ENCODE measurements at regions not wholly inside any gene's neighbourhood (a gene's known extent, or its start where the extent isn't known, plus 50 kb on each side); places are given as distances from the start of the nearest gene placed in this dataset.
"Not testable (repeated sequence)": the region's sequence is repeated elsewhere in the genome, so short reads cannot be mapped to it uniquely, and the experiment has no call there.

DNA sequence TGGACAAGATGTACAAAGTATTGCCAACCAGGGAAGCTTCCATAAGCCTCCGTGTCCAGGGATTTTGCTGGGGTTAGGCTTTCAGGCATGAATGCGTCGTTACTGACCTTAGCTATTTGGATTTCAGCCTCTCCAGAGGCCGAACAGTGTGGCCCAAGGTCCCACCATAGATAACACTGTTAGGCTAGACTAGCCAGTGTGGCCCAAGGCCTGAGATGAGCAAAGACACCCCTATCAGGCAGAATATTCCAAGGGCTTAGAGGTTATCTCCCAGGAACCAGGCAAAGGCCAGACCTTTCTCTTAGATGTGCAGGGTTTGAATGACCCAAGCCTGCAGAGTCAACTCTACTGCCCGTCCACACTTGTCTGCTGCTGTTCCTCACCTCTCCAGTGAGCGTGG is 131.7 kb upstream of the NDUFV2 start:
- no peak for DNase-seq

DNA sequence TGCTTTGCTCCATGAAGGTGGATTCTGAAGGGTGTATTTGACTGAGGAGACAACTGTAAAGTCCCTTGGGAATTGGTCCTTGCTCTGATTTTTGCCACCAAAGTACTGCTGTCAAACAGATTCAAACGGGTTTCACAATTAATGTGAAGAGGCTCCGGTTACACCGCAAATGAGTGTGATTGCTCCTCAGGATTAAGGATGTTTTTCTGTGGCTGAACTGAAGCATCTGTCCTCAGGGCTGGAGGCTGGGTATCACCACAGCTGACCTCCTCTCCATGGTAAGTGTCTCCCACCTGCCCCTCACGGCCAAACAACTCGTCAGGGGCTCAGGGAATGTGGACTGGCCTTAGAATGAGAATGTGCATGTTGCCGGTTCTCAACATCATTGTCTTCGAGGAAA is 130.4 kb upstream of the NDUFV2 start:
- no peak for DNase-seq

DNA sequence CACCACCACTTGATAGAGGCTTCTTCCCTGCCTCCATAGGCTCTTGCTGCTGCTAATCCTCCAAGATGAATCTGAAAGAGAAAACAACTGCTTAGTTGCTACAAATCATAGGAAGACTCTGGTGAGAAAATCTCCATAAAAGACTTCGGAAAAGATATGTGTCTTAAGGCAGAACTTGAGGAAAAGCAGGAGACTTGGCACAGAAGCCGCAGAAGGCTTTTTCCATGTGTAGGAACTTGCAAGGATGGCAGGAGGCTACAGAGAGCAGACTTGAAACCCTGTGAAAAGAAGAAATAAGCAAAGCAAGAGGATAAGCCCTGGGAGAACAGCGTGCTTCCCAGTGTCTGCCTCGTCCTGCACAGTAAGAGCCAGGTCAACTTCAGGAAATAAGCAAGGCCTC is 128.2 kb upstream of the NDUFV2 start:
- no peak for DNase-seq

DNA sequence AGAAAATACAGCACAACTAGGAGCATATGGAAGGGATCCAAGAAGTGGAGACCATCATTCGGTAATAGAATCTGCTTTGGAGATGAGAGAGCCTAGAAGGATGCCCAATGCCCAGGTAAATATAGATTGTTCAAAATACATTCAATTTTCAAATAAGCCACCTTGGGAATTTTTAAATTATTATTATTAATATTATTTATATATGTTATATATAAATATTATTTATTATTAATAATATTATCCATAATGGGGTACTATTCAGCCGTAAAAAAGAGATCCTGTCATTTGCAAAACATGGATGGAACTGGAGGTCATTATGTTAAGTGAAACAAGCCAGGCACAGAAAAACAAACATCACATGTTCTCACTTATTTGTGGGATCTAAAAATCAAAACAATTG is 127.8 kb upstream of the NDUFV2 start:
- DNase-seq: no peak

DNA sequence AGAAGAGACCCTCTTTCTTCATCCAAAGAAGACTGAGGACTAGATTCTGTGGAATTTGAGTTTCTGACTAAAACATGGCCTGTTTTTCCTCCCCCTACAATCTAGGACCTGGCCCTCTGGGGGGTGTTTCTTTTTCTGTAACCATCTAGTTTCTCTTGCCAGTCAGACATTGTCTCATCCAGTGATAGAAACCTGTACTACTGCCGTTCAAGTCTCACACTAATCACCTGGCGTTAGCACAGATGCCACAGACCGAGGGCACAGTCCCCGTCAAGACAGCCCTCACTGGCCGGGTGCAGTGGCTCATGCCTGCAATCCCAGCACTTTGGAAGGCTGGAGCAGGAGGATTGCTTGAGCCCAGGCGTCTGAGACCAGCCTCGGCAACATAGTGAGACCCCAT is 126.9 kb upstream of the NDUFV2 start:
- DNase-seq: no peak

DNA sequence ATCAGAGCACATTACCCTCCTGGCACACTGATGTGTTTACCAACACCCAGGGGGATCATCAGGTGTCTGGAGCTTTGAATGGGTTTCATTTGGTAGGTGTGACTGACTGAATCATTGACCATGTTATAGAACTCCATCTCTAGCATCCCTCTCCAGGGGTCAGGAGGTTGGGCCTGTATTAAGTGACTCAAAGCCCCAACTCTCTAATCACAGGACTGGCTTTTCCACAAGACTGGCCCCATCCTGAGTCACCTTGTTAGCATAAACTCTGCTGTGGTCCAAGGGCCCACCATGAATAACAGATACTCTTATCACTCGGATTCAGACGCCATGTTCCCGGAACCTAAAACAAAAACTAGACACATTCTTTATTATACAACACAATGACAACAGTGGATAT is 125.9 kb upstream of the NDUFV2 start:
- DNase-seq: no peak

DNA sequence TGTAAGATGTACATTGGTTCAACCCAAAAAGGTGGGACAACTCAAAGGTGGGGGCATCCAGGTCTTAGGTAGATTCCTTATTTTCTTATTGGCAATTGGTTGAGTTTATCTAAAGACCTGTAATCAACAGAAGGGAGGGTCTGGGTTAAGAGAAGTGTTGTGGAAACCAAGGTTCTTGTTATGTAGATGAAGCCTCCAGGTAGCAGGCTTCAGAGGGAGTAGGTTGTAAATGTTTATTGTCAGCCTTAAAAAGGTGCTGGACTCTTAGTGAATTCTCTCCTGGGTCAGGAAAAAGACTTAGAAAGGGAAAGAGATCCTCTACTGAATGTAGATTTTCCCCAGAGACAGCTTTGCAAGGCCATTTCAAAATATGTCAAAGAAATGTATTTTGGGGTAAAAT is 125.3 kb upstream of the NDUFV2 start:
- DNase-seq: no peak

DNA sequence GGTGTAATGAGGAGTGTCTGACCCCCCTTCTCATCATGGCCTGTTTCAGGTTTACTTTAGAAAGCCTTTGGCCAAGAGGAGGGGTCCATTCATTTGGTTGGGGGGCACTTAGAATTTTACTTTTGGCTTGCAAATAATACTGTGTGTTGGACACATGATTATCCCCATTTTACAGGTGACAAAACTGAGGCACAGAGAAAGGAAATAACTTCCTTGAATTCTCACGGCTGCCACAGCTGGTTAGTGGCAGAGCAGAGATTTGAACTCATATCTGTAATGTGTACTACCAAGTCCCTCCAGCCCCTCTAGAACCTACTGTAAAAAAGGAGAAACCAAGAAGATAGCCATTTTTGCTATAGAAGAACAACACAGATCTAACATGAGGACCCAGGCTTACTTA is 124.8 kb upstream of the NDUFV2 start:
- no peak for DNase-seq

DNA sequence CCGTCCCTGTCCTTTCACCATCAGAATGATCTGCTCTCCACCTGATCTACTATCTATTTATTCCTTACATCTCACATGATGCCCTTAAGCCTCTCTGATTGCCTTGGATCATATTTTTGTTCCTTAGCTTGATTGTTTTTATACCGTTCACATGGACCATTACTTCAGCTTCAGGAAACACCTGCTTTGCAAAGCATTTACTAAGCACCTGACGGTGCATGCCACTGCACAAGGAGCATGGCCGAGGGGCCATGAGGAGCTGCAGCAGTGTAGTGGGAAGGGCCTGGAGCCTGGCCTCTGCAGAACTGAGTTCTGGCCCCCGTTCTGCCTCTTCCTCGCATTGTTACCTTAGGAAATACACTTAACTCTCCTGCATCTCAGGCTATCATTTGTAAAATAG is 124.1 kb upstream of the NDUFV2 start:
- no peak for DNase-seq

DNA sequence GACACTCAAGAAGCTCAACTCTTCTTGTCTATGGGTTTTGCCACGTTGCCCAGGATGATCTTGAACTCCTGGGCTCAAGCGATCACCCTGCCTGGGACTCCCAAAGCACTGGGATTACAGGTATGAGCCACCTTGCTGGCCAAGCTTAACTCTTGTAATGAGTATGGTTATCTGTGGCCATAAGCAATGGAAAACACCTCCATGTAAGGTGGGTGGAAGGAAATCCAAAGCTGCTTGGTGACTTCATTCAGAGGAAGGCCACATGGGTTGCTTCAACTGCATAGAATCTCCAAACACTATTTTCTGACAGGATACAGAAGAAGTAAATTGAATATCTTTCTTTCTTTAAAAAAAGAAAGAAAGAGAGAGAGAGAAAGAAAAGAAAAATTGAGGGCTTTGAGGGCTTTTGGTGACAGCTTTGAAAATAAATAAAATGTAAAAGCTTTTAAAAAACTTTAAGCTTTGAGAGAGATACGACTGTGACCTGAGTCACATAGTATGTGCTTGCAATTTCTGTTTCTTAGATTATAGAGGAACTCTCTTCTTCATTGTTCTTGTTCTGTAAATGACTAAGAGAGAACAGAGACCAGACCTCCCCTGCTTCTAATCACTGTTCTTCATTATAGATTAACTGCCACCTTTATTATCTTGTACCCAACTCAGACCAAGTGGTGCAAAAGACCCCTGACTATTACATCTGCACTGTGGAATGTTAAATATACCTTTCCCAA is 123.1 kb upstream of the NDUFV2 start:
- no peak for DNase-seq

DNA sequence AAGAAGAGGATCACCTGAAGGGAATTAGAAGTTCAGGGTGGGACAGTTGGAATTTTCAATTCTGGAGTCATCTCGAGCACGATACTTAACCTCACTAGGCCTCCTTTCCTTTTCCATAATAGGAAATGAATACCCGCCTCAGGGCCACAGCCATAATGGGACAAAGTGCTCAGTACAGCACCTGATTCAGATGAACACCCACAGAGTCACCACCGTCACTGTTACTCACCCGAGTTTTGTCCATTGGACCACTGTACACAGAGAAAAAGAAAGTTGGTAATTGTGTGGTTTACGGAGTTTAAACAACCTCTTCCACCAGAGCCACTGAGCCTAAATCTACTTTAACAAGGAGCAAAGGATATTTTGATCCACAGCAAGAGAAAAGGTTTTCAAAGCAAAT is 122.0 kb upstream of the NDUFV2 start:
- no peak for DNase-seq

DNA sequence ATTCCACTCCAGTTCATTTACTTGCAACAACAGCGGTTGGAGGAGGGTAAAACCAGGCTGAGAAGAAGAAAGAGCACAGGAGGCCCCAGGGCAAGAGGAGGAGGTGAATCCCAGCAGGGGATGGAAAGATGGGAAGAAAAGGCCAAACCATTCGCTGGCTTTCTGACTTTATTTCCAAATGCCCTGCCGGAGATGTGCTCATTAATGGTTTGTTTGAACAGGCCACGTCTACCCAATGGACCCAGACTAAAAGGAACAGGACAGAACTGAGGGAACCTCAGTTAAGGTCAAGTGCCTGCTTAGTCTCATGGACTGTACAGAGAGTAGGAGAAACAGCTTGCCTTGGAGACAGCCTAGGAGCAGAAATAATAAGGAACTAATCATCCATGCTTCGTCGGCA is 121.6 kb upstream of the NDUFV2 start:
- DNase-seq: no peak

DNA sequence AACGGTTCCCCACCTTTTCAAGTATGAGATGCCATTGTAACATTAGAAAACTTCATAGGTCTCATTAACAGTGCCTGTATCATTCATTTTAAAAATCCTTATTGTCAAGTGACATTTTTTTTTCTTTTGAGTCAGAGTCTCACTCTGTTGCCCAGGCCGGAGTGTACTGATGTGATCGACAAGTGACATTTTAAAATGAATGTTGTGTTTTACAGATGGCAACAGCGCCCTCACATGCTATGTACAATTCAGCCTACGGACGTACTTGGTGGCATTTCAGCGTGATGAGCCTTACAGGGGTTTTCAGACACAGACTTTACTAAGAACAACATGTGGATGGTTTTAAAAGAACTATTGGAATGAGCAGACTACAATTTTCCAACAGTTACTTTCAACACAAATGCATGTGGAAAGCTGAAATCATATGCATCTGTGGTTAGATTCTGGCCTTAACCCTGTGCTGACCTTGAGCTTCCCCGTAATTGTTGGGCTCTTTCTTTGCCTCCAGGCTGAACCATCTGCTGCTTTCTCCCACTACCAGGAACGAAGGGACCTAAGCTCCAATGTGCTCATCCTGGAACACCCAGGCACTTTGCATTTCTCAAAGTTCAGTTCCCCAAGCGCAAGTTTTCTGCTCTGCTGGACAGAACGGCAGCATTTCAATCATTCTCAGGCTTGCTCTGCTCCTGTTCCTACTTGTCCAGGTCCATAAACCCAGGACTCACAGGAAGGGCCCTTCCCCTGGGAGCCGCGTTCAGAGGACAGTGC is 119.9 kb upstream of the NDUFV2 start:
- DNase-seq: peak; percentile 45

DNA sequence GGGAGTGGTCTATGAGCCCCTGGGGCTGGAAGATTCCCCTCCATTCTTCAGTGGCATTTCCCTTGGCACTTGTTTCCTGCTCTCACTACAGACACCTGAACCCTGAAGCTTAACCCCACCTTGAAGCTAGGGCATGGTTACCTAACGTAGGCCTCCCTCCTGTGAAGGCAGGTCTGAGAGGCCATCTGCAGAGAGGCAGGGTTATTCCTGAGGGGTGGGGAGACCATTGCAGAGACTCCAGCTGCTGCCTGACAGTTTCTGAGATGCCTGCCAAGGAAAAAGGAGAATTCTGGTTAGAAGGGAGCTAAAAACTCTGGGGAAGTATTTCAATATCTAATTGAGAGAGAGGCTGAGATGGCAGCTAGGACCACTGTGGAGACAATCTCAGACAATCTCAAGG is 119.3 kb upstream of the NDUFV2 start:
- DNase-seq: no peak

DNA sequence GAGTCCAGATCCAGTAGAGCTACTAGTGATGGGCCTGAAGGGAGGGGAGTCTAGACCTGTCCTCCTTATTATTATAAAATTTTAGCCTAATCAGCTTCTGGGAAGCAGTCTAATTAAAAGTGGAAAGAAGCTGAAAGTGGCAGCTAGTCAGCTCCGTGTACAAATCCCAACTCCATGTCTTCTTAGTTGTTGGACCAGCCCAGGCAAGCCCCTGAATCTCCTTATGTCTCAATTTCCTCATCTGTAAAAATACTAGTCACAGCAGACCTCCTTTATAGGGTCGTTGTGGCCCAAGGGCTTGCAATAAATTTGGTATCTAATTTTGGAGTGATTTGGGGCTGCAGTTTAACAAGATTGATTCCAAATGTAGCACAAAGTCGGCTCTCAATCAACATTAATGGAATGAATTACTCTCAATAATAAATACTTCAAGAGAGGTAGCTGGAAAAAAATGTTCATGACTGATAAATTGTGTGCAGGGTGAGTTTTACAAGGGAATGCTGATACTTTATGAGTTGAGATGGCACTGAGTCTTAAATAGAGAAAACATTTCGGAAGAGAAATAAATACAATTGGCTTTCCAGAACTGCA is 118.3 kb upstream of the NDUFV2 start:
- no peak for DNase-seq

DNA sequence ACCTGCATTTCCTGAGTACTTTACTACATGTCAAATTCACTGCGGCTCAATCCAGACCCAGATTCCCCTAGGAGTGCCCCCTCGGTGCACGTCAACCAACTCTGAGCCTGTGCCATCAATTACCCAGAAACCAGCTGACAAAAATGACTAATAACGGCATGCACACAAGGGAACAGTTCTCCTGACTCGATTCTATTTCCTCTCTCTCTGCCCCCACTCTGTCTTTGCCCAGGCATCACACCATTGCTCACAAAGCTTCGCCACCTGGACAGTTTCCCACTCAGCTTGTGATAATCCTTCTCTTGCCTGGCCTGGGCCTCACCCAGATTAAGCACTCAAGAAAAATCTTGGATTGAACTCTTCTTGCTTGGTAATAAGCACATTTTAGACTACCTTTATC is 115.3 kb upstream of the NDUFV2 start:
- no peak for DNase-seq

DNA sequence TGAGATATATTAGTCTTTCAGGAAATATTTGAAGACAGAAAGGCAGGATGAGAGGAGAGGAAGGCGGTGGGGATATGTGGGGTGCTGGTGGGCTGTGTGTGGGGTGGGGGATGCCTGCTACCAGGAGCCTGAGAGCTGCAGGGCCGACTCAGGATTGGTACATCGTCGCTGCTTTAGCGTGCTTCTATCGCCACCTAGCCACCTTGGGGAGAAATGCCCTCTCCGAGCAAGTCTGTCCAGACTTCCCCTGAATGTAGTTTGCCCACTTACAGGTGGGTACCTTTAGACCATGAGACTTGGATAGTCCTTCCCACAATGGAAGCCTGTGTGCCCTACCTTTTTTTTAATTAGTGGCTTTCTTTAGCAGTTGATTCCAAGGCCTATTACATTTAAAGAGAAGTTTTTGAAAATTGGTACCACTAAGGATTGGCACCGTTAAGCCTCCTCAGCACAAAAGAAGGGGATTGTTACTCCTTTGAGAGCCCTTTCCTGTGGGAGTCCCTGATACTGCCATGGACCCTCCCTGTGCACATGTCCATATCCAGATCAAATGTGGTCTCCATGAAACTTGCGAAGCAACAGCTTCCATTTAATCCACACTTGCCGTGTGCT is 114.1 kb upstream of the NDUFV2 start:
- peak; percentile 15 for DNase-seq

DNA sequence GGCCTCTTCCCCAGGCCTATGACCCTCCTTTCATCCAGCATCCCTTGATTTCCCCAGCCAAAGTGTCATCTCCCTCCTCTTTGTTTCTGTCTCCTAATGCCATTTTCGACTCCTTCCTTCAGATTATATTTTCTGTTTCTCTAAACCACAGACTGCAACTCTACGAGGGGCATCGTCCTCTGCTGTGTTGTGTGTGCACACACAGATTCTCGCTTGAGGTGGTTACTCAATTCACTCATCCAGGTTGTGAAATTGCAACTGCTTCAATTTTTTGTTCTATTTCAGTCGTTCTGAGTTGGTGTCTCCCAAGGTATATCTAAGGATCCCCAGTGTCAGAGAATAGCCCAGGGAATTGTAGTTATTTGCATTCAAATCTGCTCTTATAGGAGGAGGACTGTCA is 113.5 kb upstream of the NDUFV2 start:
- DNase-seq: no peak

DNA sequence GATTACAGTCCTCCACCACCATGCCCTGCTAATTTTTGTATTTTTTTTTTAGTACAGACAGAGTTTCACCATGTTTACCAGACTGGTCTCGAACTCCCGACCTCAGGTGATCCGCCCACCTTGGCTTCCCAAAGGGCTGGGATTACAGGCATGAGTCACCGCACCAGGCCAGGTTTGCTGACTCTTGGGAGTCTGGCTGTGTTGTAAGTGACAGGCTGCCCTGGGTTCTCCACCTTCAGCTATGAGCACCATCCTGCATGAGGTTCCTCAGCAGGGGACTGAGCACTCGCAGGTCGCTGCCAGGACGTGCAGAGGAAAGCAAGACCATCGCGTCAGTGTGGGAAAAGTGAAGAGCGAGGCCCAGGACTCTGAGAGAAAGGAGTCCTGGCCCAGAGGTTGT is 112.6 kb upstream of the NDUFV2 start:
- DNase-seq: no peak

DNA sequence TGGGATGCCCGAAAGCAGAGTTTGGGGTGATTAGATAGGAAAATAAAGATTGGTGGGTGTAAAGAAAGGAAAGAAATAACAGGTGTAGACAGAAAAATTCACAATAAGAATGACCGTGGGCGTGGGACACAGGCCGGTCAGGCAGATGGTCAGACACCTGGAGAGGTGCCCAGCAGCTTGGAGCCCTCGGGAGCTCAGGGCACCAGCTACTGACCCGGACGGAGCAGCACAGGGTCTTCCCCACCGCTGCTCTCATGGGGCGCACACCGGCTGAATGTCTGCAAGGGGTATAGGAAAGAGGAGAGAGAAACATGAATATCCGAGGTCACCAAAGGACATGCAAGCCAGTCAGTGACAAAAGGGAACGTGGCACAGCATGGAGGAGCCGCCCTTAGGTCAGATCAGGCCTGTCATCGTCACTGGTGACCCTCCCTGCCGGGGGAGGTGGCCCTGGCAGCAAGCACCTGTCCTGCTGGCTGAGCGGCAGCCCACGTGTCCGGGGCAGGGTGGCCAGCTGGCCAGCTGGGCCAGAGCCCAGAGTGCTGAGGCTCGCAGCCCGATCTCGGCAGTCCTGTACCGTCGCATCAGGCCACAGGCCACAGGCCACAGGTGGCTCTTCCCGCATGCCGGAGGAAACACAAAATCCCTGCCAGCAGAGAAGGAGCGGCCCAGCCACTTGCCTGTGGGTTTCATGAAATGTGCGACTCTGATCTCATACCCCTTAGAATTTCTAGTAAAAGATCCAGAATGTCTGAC is 112.0 kb upstream of the NDUFV2 start:
- no peak for DNase-seq

DNA sequence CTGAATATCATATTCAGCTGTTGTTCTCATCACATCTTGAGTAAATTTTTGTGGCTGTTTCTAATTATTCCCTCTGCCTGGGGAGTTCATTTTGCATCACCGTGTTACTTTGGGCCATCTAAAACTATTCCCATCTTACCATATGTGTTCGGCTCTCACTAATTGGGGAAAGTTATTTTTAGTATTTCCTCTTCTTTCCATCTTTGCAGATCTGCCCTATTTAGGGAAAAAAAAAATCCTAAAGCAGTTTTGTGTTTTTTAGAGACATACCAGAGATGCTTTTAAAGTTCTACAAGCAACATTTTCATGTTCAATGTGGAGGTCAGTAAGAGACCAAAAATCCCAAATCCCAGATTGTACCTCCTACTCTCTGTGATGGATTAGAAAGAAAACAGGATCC is 111.3 kb upstream of the NDUFV2 start:
- DNase-seq: no peak

DNA sequence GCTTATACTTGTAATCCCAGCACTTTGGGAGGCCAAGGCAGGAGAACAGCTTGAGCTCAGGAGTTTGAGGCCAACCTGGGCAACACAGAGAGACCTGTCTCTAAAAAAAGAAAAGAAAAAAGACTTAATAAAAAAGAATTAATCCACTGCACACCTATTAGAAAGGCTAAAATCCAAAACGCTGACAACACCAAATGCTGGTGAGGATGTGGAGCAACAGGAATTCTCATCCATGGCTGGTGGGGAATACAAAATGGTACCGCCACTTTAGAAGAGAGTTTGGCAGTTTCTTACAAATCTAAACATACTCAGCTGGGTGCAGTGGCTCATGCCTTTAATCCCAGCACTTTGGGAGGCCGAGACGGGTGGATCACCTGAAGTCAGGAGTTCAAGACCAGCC is 110.0 kb upstream of the NDUFV2 start:
- DNase-seq: not testable (repeated sequence)

DNA sequence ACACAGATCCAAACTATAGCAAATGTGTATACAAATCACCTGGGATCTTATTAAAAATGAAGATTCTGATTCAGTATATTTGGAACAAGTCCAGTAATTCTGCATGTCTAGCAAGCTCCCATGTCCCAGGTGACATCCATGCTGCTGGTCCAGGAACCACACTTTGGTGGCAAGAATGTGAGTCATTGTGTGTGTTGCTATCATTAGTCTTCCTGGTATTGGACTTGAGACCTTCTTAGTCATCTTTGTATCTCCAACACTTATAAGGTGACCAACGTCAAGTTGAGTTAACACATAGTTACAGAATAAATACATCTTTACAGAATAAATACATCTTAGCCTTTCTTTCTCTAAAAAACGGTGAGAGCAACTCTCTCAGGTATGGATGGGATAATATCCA is 107.9 kb upstream of the NDUFV2 start:
- DNase-seq: no peak
